ENCODE measurements at regions not wholly inside any gene's neighbourhood (a gene's known extent, or its start where the extent isn't known, plus 50 kb on each side); places are given as distances from the start of the nearest gene placed in this dataset.

DNA sequence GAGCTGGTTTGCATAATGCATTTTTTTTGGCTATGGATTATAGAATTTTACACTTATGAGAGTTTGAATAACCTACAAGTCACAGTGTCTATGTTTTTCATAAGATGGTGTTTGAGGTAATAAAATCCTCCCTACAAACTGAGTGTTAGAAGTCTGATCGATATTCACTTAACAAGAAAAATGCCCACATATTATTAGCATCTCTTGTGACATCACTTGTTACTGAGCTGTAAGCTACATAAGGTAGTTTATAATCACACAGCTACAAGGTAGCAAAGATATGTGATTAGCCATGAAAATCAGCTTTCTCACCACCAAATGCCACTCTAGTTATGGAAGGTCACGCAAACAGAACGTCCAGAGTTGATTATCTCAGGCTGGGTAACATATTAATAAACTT, 669.6 kb downstream of the PCDH18 start:
- POLR2A ChIA-PET = interaction anchor here (0.6 kb wide), 1 partner anchor 562 kb away, joined by 3 read pairs; no protein-coding TSS in a partner anchor
- Histone ChIP-seq H2AFZ (ENCODE audit: low read depth, low read length, poor library complexity, severe bottlenecking) (peak overlapping the region; percentile 88), H3K4me3 (replicated peaks in 1 of 2; ENCODE audit: low read depth in 1 of 2, low read length in 2 of 2) (no peak overlapping the region), H3K9me2 (ENCODE audit: insufficient read depth) (no peaks in the 10 kb centered on the region), H3K27me3 (ENCODE audit: insufficient read depth, low read length) (no peaks in the 10 kb centered on the region), H3K4me2 (ENCODE audit: low read length) (no peak overlapping the region), H4K20me1 (ENCODE audit: insufficient read depth) (no peaks in the 10 kb centered on the region), H3K9ac (ENCODE audit: low read length) (no peak overlapping the region), H3K9me3 (ENCODE audit: control insufficient read depth in 1 of 2, insufficient read depth in 1 of 2, low read depth in 1 of 2, low read length in 2 of 2) (no peaks in the 10 kb centered on the region), H3K27ac (ENCODE audit: low read depth, low read length) (no peak overlapping the region), H3K4me1 (ENCODE audit: control insufficient read depth in 1 of 2, insufficient read depth in 2 of 2, low read length in 2 of 2) (0 out of 4 replicates have a peak, but pooled peaks cover 0 to 4% of the 10 kb centered on the region in 2 experiments), H3K36me3 (ENCODE audit: control insufficient read depth in 1 of 2, insufficient read depth in 2 of 2, low read length in 2 of 2) (no peaks in the 10 kb centered on the region), H3K79me2 (ENCODE audit: insufficient read depth, low read length) (no peaks in the 10 kb centered on the region)
- ATAC-seq = no peak
- no TSS peak for BruUV-seq (replicated peaks)
- intact Hi-C loops (cut with micrococcal nuclease) = no loop called here
- no peak for TF ChIP-seq FOSL1 (IDR thresholded peaks at IDR 0.05; ENCODE audit: low read depth)
- no peak for TF ChIP-seq ZFX (IDR thresholded peaks at IDR 0.05)
- no peak for TF ChIP-seq EZH2 (IDR thresholded peaks at IDR 0.05)
- TF ChIP-seq SIN3A (IDR thresholded peaks at IDR 0.05; ENCODE audit: low read depth) = no peak
- TF ChIP-seq TCF7L2 (IDR thresholded peaks at IDR 0.05; ENCODE audit: borderline replicate concordance, extremely low read depth, insufficient read depth, insufficient read length) = no peak
- no peak for TF ChIP-seq POLR2AphosphoS5 (IDR thresholded peaks at IDR 0.05; ENCODE audit: low read depth, low read length)
- no peak for TF ChIP-seq SP1 (IDR thresholded peaks at IDR 0.05; ENCODE audit: low read depth)
- no peak for TF ChIP-seq ELF1 (IDR thresholded peaks at IDR 0.05; ENCODE audit: borderline replicate concordance, low read depth)
- RAD21 ChIA-PET (ENCODE audit: low non-redundant PET in 1 of 2, low total read pairs in 2 of 2, uncharacterized antibody in 2 of 2, unreplicated experiment in 2 of 2) = no interaction called here
- DNase-seq (ENCODE audit: low read depth, low spot score) = no peak
- CTCF ChIA-PET = interaction anchor here (1.0 kb wide), 1 partner anchor 10 kb away, joined by 4 read pairs; no protein-coding TSS in a partner anchor

GRCh38 chr4:136861091-136861490, 671.2 kb downstream of the PCDH18 start:
- Histone ChIP-seq H3K27me3 (ENCODE audit: insufficient read depth, low read length) (no peaks in the 10 kb centered on the region), H4K20me1 (ENCODE audit: insufficient read depth) (no peaks in the 10 kb centered on the region), H3K4me3 (replicated peaks in 1 of 2; ENCODE audit: low read depth in 1 of 2, low read length in 2 of 2) (no peak overlapping the region), H3K9ac (ENCODE audit: low read length) (no peak overlapping the region), H3K36me3 (ENCODE audit: control insufficient read depth in 1 of 2, insufficient read depth in 2 of 2, low read length in 2 of 2) (no peaks in the 10 kb centered on the region), H3K9me3 (ENCODE audit: control insufficient read depth in 1 of 2, insufficient read depth in 1 of 2, low read depth in 1 of 2, low read length in 2 of 2) (no peaks in the 10 kb centered on the region), H3K27ac (ENCODE audit: low read depth, low read length) (no peak overlapping the region), H3K79me2 (ENCODE audit: insufficient read depth, low read length) (no peaks in the 10 kb centered on the region), H2AFZ (ENCODE audit: low read depth, low read length, poor library complexity, severe bottlenecking) (peak overlapping the region; percentile 71), H3K4me1 (ENCODE audit: control insufficient read depth in 1 of 2, insufficient read depth in 2 of 2, low read length in 2 of 2) (0 out of 4 replicates have a peak, but pooled peaks cover 0 to 4% of the 10 kb centered on the region in 2 experiments), H3K9me2 (ENCODE audit: insufficient read depth) (no peaks in the 10 kb centered on the region), H3K4me2 (ENCODE audit: low read length) (no peak overlapping the region)
- RAD21 ChIA-PET (ENCODE audit: low non-redundant PET in 1 of 2, low total read pairs in 2 of 2, uncharacterized antibody in 2 of 2, unreplicated experiment in 2 of 2) = no interaction called here
- CTCF ChIA-PET = no interaction called here
- no peak for TF ChIP-seq CEBPB (IDR thresholded peaks at IDR 0.05; ENCODE audit: low read depth)
- TF ChIP-seq, protein P1, sequence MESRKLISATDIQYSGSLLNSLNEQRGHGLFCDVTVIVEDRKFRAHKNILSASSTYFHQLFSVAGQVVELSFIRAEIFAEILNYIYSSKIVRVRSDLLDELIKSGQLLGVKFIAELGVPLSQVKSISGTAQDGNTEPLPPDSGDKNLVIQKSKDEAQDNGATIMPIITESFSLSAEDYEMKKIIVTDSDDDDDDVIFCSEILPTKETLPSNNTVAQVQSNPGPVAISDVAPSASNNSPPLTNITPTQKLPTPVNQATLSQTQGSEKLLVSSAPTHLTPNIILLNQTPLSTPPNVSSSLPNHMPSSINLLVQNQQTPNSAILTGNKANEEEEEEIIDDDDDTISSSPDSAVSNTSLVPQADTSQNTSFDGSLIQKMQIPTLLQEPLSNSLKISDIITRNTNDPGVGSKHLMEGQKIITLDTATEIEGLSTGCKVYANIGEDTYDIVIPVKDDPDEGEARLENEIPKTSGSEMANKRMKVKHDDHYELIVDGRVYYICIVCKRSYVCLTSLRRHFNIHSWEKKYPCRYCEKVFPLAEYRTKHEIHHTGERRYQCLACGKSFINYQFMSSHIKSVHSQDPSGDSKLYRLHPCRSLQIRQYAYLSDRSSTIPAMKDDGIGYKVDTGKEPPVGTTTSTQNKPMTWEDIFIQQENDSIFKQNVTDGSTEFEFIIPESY (IDR thresholded peaks at IDR 0.05; ENCODE audit: extremely low read depth, insufficient replicate concordance, low read length) = no peak
- no peak for TF ChIP-seq YY1 (IDR thresholded peaks at IDR 0.05; ENCODE audit: extremely low read depth, insufficient replicate concordance, low read depth, low read length)
- no peak for TF ChIP-seq TCF7L2 (IDR thresholded peaks at IDR 0.05; ENCODE audit: borderline replicate concordance, extremely low read depth, insufficient read depth, insufficient read length)
- no peak for TF ChIP-seq SRF (IDR thresholded peaks at IDR 0.05; ENCODE audit: low read depth)
- TF ChIP-seq MAX (IDR thresholded peaks at IDR 0.05) = no peak
- TF ChIP-seq SIN3A (IDR thresholded peaks at IDR 0.05; ENCODE audit: low read depth) = no peak
- TF ChIP-seq ZFX (IDR thresholded peaks at IDR 0.05) = no peak
- TF ChIP-seq SP1 (IDR thresholded peaks at IDR 0.05; ENCODE audit: low read depth) = no peak
- no peak for TF ChIP-seq EZH2 (IDR thresholded peaks at IDR 0.05)
- TF ChIP-seq RAD21 (IDR thresholded peaks at IDR 0.05; ENCODE audit: low read depth) = no peak
- TF ChIP-seq CBX3 (IDR thresholded peaks at IDR 0.05; ENCODE audit: low read depth) = no peak
- no peak for TF ChIP-seq ELF1 (IDR thresholded peaks at IDR 0.05; ENCODE audit: borderline replicate concordance, low read depth)
- TF ChIP-seq EGR1 (IDR thresholded peaks at IDR 0.05; ENCODE audit: low read depth) = no peak
- no peak for TF ChIP-seq FOSL1 (IDR thresholded peaks at IDR 0.05; ENCODE audit: low read depth)
- ATAC-seq (no peak), DNase-seq (ENCODE audit: low read depth, low spot score) (no peak)
- intact Hi-C loops (cut with micrococcal nuclease) = no loop called here
- POLR2A ChIA-PET = no interaction called here
- BruUV-seq (replicated peaks) = no TSS peak

Data from HCT116 (cell line).